B cell (primary cell): ENCODE measurements at regions not wholly inside any gene's neighbourhood (a gene's known extent, or its start where the extent isn't known, plus 50 kb on each side); places are given as distances from the start of the nearest gene placed in this dataset.

Experiments
- EZH2 ChIP-seq: IDR thresholded peaks from 2 replicates; pipeline ENCODE4 v1.6.1; 2012; ENCODE audit warnings: borderline replicate concordance, low read depth, mild to moderate bottlenecking, moderate library complexity, low read length; ENCODE audit not compliant: insufficient read depth, poor library complexity, severe bottlenecking
- TF ChIP-seq, protein P1 (sequence below): fragments of 200-600 bp; IDR thresholded peaks from one replicate; pipeline ENCODE4 v1.8.0; 2022; ENCODE audit warnings: antibody characterized with exemption, mild to moderate bottlenecking

DNA sequence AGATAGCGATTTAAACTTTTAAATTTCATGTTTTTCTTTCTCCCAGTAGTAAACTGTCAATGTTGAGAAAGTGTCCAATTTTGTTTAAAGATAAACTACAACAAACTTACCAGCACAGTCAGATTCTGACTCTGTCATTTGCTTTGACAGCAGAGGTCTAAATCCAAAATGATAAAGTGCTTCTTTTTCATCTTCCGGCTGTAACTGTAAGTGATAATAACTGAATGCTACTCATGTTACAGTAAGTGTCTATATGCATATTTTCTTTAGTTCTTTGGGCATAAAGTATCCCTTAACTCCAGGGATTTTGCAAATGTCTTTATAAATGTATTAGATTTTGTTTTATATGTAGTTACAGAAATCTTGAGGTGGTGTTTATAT lies 610.4 kb downstream of the RFPL4B start:
- TF ChIP-seq, protein P1, sequence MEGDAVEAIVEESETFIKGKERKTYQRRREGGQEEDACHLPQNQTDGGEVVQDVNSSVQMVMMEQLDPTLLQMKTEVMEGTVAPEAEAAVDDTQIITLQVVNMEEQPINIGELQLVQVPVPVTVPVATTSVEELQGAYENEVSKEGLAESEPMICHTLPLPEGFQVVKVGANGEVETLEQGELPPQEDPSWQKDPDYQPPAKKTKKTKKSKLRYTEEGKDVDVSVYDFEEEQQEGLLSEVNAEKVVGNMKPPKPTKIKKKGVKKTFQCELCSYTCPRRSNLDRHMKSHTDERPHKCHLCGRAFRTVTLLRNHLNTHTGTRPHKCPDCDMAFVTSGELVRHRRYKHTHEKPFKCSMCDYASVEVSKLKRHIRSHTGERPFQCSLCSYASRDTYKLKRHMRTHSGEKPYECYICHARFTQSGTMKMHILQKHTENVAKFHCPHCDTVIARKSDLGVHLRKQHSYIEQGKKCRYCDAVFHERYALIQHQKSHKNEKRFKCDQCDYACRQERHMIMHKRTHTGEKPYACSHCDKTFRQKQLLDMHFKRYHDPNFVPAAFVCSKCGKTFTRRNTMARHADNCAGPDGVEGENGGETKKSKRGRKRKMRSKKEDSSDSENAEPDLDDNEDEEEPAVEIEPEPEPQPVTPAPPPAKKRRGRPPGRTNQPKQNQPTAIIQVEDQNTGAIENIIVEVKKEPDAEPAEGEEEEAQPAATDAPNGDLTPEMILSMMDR = no peak
- no peak for TF ChIP-seq EZH2
